ENCODE measurements at regions not wholly inside any gene's neighbourhood (a gene's known extent, or its start where the extent isn't known, plus 50 kb on each side); places are given as distances from the start of the nearest gene placed in this dataset.
"Not testable (repeated sequence)": the region's sequence is repeated elsewhere in the genome, so short reads cannot be mapped to it uniquely, and the experiment has no call there.

DNA sequence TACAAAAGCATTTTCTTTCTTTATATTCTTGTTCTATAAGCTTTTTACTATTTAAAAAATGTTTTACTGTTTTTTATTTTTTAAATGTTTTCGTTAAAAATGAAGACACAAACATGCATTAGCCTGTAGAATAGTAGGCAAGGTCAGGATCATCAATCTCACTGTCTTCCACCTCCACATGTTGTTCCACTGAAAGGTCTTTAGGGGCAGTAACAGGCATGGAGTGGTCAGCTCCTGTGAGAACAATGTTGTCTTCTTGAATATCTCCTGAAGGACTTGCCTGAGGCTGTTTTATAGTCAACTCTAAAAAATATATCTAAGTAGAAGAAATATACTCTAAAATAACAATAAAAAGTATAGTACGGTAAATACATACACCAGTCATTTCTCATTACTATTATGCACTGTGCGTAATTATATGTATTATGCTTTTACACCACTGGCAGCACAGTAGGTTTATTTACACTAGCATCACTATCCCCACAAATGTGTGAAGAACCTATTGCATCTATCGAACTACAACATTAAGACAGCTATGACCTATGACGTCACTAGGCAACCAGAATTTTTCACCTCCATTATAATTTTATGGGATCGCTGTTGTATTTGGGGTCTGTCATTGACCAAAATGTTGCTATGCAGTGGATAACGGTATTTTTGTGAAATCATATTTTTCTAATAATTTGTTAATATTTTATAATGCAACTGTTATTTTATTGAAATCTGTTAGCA lies 764.3 kb downstream of the METTL4 start:
- no peak for DNase-seq (ENCODE audit: low read depth in 2 of 2)

DNA sequence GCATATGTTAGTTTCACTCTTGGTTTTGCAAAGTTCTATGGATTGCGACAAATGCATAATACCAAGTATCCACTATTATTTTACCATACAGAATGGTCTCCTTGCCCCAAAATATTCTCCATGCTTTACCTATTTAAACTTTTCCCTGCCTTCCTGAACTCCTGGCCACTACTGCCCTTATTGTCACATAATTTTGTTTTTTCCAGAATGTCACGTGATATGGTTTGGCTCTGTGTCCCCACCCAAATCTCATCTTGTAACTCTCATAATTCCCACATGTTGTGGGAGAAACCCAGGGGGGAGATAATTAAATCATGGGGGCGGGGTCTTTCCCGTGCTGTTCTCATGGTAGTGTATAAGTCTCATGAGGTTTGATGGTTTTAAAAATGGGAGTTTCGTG lies 760.0 kb downstream of the METTL4 start:
- no peak for DNase-seq (ENCODE audit: low read depth in 2 of 2)

GRCh38 chr18:1825296-1825695 lies 746.0 kb downstream of the METTL4 start:
- no peak for DNase-seq (ENCODE audit: low read depth in 2 of 2)

DNA sequence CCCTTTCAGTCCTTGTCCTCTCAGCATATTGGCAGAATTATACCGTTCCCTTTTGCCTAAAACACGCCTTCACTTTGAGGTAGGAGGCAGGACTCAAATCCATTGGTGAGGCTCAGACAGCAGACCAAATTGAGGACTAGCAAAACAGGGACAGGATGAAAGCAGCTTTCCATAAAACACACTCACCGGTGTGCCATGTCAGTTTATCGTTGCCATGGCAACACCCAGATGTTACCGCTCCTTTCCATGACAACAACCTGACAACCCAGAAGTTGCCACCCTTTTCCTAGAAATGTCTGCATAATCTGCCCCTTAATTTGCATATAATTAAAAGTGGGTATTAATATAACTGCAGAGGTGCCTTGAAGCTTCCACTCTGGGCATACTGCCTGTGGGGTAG lies 730.4 kb downstream of the METTL4 start:
- no peak for DNase-seq (ENCODE audit: low read depth in 2 of 2)

- no peak for DNase-seq (ENCODE audit: low read depth in 2 of 2)
Observed at GRCh38 chr18:1846640-1847039, 724.7 kb downstream of the METTL4 start.

DNA sequence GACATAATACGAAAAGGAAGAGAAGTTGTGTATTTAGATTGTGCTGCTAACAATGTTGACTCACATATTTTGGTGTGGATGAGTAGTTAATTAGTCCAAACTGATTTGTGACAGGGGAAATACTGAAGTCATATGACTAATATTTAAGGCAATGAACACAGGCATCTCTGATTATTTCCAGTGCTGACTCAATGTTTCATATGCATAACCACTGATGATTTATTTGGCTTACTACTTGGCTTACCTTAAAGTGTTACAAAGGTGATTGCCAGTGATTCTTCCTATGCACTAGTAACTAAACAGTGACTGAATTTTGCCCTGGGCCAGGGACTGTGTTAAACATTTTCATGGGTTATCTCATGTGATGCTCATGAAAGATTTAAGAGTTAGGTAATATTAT lies 722.6 kb downstream of the METTL4 start:
- DNase-seq (ENCODE audit: low read depth in 2 of 2) = no peak

DNA sequence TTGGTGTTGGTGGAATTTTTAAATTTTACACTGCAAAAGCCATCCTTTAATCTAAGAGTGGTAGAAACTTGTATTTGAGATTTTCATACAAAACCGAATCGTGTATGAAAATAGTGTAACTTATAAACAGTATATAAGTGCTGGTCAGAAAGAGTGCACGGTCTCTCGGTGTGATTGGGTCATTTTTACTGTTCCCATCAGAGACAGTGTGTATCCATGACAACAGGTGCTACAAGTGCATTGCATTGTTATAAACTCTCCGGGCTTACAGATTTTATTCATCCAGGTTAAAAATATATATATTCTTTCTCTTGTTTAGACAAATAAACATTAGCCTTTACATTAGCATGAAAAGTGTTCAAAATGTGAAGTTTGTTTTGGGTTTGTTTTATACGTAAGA lies 721.9 kb downstream of the METTL4 start:
- DNase-seq (ENCODE audit: low read depth in 2 of 2) = no peak

DNA sequence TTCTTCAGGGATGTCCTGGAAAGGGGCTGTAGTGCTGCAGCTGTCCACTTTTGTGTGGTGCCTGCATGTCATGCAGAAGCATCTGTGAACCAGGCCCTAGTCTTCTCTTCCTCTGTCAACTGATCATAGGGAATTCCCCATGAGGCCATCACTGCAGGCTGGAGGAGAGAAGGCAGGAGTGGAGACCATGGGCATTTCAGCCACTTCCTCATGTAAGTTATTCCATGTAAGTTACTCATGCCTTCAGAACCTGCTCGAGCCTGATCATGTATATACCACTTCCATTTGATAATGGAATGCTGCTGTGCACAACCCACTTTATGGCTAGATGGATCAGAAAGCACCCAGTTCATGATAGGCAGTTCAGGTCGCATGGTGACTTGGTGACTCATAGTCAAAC lies 714.0 kb downstream of the METTL4 start:
- not testable (repeated sequence) for DNase-seq (ENCODE audit: low read depth in 2 of 2)

DNA sequence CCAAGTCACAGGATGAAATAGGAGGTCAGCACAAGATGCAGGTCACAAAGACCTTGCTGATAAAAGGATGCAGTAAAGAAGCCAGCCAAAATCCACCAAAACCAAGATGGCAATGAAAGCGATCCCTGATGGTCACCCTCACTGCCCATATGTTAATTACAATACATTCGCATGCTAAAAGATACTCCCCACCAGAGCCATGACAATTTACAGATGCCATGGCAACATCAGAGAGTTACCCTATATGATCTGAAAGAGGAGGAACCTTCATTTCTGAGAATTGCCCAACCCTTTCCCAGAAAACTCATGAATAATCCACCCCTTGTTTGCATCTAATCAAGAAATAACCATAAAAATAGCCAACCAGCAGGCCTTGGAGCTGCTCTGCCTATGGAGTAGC lies 709.8 kb downstream of the METTL4 start:
- DNase-seq (ENCODE audit: low read depth in 2 of 2) = no peak

DNA sequence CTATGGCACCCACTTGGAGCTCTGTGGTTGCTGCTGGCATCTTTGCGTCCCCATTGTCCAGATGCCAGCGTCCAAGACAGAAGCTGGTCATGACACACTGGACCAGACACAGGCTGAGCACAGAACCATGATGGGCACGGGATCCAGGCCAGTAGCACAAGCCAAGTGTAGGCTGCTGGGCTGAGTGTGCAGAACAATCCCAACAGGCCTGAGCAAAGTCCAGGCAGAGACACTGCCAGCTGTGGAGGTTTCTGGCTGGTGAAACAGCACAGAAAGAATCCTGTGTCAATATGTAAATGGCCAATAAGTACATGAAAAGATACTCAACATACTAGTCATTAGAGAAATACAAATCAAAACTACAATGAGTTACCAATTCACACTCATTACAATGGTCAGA lies 705.4 kb downstream of the METTL4 start:
- DNase-seq (ENCODE audit: low read depth in 2 of 2) = no peak

DNA sequence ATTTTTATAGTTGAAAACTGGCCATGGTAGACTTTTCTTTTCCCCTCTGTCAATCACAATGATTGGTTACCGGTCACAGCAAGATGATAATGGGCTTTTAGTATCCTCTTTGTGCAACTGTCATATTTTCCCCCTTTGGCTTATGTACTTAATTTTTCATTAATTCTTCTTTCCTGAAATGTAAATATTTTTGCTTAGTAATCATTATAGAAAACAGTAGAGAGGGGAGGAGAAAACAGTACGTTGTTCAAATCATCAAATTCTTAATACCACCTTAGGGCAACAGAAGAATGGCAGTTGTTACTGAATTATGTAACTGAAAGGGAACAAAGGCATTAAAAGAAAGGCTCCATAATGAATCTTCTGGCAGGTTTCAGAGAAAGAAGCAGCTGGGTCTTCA lies 699.0 kb downstream of the METTL4 start:
- DNase-seq (ENCODE audit: low read depth in 2 of 2) = no peak

GRCh38 chr18:1875219-1875618 lies 696.1 kb downstream of the METTL4 start:
- no peak for DNase-seq (ENCODE audit: low read depth in 2 of 2)

GRCh38 chr18:1884623-1885022 lies 686.7 kb downstream of the METTL4 start:
- DNase-seq (ENCODE audit: low read depth in 2 of 2) = no peak

- DNase-seq (ENCODE audit: low read depth in 2 of 2) = no peak
Observed at GRCh38 chr18:1891641-1892040, 679.7 kb downstream of the METTL4 start.

DNA sequence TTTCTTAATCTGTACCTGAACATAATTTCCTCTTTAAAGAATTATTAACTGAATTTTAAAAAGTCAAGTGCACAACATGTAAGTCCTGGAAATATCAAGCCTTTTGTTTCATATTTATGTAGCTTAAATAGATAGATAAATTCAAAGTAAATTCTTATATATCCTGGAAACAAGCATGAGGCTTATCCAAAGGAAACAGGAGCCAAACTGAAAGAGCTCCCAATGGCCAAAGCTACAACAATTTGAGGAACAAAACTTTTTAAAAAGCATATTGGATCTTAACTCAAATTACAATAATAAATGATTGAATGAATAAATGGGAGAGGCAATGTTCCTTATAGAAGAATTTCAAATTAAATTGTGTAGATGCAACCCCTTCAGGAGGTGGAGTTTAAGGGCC lies 679.1 kb downstream of the METTL4 start:
- no peak for DNase-seq (ENCODE audit: low read depth in 2 of 2)

DNA sequence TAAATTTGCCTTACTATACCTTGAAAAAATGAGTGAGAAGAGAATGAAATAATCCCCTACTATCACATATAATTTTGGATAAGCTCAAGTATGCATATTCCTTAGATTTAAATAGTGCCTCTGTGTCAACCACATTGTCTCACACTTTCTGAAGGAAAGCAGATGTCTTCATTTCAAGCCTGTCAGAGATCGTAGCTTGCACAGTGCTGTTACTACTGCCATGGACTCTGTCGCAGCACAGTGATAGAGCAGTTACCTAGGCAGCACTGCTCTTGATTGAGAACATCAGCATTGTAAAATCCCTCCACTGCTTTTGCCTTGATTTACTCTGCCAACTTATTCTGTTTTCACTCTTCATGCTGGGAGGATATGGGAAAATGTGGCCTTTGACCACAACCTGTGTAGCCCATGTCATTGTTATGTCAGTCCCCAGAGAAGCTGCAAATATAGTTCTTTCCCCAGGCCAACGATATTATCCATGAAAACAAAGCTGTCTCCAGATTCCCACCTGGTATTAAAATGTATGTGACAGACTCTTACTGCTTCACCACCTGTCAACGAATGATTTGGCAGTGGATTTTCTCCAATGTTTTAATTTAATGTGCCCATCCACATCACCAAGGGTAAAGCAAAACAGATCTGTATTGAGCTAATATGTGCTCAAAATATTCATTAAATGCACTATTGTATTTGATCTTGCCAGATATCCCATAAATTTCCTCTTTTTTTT lies 675.7 kb downstream of the METTL4 start:
- no peak for DNase-seq (ENCODE audit: low read depth in 2 of 2)

- no peak for DNase-seq (ENCODE audit: low read depth in 2 of 2)
Observed at GRCh38 chr18:1906421-1906820, 664.9 kb downstream of the METTL4 start.

- no peak for DNase-seq (ENCODE audit: low read depth in 2 of 2)
Observed at GRCh38 chr18:1907470-1908206, 663.7 kb downstream of the METTL4 start.

DNA sequence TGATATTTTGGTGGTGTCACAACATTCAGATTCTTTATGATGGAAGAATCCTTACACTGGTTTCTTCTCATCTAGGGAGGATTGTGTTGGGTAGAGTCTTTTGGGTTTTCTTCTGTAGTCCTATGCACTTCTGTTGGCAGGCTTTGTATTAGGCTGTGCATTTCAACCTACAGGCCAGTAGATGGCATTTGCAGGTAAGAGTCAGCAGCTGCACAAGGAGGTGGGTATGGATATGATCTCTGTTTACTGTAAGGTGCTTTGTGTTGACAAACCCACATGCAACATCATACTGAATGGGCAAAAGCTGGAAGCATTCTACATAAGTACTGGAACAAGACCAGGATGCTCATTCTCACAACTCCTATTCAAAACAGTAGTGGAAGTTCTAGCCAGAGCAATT lies 656.8 kb downstream of the METTL4 start:
- DNase-seq (ENCODE audit: low read depth in 2 of 2) = no peak

- DNase-seq (ENCODE audit: low read depth in 2 of 2) = no peak
Observed at GRCh38 chr18:1916869-1917523, 654.3 kb downstream of the METTL4 start.

GRCh38 chr18:1917569-1917968 lies 653.7 kb downstream of the METTL4 start:
- DNase-seq (ENCODE audit: low read depth in 2 of 2) = no peak

DNA sequence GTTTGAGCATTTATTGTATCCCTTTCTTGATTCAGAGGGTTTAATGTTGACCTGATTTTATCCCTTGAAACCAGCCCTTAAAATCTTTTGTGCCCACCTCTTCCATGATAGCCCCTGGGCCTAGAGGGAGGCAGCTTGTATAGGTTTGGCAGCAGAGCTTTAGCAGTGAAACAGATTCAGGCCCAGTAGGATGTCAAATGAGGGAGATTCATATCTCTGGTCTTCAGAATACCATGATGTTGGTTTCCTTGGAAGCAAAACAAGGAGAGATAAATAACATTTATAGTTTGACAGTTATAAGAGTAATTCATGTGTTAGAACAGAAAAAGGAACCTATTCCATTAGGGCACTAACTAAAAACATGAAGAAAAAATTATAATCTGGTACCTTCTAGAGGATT lies 649.2 kb downstream of the METTL4 start:
- DNase-seq (ENCODE audit: low read depth in 2 of 2) = no peak

Data from fibroblast of skin of left biceps (primary cell).